ENCODE measurements at regions not wholly inside any gene's neighbourhood (a gene's known extent, or its start where the extent isn't known, plus 50 kb on each side); places are given as distances from the start of the nearest gene placed in this dataset.
"Not testable (repeated sequence)": the region's sequence is repeated elsewhere in the genome, so short reads cannot be mapped to it uniquely, and the experiment has no call there.

DNA sequence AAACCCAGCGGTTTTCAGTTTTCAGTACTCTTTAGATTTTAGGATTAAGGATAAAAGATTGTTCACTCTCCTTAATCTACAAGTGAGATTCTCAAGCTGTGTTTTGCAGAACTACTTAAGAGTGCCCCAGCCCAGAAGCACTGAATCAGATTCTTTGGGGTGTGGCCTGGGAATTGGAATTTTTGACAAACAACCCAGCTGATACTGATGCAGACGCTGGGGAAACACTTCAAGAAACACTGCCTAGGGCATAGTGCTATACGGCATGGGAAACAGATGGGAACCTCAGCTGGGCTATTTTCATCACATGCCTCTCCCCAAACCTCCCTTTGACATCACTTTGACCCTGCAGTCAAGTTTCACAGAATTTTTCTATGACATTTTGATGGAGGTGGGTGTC is 77.3 kb downstream of the TNFAIP3 start:
- not testable (repeated sequence) for TF ChIP-seq POLR2A (IDR thresholded peaks at IDR 0.05)
- TF ChIP-seq, protein P1, sequence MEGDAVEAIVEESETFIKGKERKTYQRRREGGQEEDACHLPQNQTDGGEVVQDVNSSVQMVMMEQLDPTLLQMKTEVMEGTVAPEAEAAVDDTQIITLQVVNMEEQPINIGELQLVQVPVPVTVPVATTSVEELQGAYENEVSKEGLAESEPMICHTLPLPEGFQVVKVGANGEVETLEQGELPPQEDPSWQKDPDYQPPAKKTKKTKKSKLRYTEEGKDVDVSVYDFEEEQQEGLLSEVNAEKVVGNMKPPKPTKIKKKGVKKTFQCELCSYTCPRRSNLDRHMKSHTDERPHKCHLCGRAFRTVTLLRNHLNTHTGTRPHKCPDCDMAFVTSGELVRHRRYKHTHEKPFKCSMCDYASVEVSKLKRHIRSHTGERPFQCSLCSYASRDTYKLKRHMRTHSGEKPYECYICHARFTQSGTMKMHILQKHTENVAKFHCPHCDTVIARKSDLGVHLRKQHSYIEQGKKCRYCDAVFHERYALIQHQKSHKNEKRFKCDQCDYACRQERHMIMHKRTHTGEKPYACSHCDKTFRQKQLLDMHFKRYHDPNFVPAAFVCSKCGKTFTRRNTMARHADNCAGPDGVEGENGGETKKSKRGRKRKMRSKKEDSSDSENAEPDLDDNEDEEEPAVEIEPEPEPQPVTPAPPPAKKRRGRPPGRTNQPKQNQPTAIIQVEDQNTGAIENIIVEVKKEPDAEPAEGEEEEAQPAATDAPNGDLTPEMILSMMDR (IDR thresholded peaks at IDR 0.05), result not testable (repeated sequence)
